Activated T-cell treated with anti-CD3 and anti-CD28 coated beads for 24 hours (primary cell): ENCODE measurements at regions not wholly inside any gene's neighbourhood (a gene's known extent, or its start where the extent isn't known, plus 50 kb on each side); places are given as distances from the start of the nearest gene placed in this dataset.
"Not testable (repeated sequence)": the region's sequence is repeated elsewhere in the genome, so short reads cannot be mapped to it uniquely, and the experiment has no call there.

Source experiments
- DNase-seq: peaks from one replicate; pipeline ENCODE4 v3.0.0-alpha.2; 2020; ENCODE audit warnings: low read depth

DNA sequence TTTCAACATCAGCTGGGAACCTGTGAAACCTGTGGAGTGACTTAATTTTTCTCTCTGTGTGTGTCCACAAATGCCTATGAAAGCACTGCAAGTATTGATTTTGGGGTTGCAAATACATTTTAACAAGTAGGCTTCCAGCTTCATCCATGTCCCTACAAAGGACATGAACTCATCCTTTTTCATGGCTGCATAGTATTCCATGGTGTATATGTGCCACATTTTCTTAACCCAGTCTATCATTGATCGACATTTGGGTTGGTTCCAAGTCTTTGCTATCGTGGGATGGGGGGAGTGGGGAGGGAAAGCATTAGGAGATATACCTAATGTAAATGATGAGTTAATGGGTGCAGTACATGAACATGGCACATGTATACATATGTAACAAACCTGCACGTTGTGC lies 711.3 kb downstream of the LTN1 start:
- not testable (repeated sequence) for DNase-seq

DNA sequence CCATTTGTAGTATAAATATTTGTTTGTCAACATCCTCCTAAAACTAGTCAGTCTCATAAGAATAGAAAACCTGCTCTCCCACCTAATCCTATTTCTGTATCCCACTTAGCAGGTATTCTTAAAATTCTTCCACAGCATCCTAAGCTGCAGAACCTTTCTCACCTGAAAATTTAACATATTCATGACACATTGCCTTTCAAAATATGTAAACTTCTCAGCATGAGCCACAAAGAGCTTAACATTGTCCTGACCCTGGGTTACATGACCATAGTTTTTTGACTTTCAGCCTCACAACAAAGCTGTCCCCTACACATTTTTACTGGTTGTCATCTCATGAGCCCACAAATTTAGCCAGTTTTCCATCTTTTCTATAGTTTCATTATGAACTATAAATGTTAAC lies 712.1 kb downstream of the LTN1 start:
- no peak for DNase-seq

DNA sequence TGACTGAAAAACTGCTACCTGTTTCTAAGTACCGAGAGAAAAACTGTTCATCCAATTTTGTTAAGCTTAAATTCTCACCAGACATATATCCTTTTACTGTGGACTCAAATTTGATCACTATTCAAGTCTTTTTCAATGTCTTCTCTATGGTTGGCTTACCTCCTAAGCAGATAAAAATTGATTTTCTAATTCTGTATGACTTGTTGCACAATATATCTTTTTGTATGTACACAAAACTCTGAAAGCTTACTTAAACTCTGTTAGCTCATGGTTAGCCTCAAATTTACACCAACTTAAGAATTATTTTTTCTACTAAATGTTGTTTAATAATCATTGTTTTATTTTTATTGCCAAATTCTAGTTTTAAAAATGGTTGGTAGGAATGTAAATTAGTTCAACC lies 715.4 kb downstream of the LTN1 start:
- no peak for DNase-seq

DNA sequence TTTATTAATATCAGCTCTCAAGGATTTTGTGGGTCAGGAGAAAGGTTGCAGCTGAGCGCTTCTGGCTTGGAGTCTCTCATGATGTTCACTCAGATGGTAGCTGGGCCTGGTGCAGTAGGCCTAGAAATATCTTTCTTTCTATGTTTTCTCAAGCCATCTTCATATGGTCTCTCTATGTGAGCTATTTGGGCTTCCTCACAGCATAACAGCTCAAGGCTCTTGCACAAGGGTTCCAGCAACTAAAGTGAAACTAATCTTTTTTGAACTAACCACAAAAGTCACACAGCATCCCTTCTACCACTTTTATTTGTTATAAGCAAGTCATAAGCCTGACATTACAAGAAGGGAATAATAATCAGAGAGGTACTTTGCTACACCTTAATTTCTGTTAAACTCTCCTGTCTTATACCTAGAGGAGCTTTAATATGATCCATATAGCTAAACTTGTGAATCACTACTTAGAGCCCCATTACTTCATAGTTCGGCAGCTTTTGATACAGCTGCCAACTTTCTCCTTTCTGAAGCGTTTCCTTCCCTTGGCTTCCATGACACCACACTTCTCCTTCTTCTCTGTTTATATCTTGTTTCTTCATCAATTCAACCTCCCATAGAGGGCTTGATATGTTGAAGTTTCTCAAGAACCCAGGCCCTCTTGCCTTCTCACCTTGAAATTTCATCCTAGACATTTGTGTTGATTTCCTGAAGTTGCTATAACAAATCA lies 720.2 kb downstream of the LTN1 start:
- no peak for DNase-seq

DNA sequence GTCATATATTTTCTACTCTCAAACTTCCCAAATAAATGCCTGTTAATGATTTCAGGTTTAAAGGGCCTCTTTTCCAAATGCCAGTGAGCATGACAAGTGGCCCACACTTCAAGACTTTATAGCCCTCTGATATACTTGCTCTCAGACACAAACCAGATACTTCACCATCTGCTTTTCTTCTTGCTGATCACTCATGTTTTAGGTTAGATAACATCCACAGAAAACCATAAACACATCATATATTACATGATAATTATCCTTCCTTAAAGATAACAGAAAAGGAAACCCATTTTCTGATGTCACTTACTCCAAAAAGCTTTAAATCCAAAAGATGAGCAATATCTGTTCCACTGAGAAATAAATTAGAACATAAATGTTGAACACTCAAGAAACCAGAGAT lies 723.5 kb downstream of the LTN1 start:
- no peak for DNase-seq

DNA sequence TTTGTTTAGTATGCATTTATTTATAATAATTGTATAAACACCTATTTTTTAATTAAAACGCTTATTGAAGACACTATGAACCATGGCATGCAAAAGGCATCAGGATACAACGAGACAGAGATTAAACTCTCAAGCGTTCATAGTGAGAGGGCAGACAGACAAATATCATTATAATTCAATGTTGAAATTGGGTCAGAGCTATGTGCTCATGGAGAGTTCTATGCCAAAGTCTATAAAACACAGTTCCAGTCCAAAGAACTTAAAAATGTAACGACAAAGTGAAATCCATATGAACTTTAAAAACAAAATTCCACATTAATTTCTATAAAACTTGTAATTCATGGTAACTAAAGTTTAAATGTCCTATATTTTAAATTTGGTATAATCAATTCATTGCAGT lies 724.0 kb downstream of the LTN1 start:
- DNase-seq = no peak

DNA sequence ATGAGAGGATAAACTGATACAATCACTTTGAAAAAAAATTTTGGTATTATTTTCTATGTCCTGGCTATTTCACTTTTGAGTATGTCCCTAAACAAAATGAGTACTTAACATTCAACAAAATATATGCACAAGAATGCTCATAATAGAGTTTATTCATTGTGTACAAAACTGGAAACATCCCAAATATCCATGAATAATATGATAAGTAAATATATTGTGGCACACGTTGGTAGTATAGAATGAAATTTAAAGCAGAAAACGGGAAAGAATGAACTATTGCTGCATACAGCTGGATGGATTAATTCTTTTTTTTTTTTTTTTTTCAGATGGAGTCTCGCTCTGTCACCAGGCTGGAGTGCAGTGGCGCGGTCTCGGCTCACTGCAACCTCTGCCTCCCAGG lies 725.2 kb downstream of the LTN1 start:
- no peak for DNase-seq

DNA sequence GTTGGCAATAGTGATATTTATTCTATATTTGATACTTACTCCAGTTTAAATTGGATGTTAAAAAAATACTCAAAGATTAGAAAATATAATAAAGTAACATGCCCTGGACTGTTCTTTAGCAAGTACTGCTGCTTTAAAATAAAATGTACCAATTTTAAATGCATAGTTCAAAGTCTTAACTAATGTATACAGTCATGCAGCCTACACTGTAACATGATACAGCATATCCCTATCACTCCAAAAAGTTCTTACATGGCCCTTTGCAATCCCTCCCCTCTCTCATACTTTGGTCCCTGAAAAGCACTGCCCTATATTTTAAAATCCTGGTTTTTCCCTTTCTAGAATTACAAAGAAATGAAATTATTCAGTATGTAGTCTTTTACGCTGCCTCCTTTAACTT lies 726.6 kb downstream of the LTN1 start:
- no peak for DNase-seq

DNA sequence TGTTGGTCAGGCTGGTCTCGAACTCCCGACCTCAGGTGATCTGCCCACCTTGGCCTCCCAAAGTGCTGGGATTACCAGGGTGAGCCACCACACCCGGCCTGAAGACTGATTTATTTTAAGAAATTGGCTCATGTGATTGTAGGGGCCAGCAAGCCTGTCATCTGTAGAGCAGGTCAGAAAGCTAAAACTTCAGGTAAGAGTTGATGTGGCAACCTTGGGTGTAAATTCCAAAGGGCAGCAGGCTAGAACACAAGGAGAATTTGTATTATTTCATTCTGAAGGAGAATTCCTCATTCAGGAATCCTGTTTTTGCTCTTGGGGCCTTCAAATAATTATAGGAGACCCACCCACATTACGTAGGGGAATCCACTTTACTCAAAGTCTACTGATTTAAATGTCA lies 728.7 kb downstream of the LTN1 start:
- DNase-seq = no peak

DNA sequence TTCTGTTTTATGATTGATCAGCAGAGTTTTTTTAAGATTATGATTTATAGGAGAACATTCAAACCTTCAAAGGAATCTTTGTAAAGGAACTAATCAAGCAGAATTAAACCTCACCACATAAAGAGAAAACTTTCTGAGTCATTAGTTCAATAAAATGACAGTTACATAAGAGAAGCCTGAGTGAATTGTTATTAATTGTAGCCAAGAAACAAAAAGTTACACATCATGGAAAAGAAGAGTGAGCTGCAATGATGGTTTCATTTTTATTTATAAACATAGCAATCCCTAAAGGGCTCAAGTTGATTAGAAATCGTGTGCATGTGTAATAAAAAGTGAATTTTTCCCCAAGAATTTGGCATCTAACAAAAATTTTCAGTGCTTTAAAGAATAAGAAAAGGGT lies 731.4 kb downstream of the LTN1 start:
- no peak for DNase-seq

DNA sequence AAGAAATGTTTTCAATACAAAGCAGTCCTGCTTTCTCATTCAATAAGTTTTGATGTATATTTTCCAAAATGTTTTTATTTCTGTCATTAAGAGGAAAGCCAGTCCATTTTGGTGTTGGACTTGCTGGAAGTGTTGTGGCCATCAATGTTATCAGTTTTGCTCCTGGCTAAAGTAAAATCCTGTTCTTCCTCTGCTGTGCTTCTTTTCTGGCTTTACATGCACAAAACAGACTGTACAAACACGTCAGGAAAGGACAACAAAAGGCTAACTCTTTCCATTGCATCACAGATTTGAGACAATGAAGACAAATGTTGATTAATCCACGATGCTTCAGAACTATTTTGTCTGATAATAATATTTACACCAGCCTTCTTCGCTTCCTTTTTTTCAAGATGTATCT lies 735.4 kb downstream of the LTN1 start:
- DNase-seq = no peak

DNA sequence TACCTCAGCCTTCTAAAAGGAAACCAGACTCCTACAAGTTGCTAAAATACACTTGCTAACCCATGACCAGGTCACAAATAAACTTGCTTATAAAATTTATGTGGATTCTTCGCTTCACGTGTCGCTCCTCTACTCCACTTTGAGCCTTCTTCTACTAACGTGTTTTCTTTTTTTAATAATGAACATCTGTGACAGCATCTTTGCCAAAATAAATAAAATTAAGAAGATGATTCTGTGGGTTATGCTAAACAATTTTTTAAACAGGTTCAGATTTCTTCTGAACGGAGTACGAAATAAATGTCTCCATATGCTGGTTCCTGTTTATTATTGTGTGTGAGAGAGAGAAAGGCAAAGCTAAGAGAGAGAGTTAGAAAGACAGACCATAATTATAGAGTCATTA lies 735.8 kb downstream of the LTN1 start:
- no peak for DNase-seq

DNA sequence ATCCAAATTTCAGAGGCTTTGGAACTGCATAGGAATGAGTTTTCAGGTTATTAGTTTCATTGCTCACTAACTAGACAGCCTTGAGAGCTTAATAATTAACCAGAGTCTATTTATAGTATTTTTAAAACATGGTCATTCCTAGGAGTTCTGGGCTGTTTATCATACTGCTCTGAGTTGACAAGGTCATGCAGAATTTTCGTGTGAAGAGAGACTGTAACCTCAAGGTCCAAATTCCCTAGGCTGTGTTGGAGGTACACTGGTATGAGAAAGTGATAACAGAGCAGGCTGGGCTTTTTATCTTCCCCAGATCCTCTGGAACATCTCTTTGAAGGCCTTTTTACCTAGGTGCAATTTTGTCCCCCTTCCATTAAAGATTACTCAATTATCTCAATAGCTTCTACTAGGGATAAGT lies 736.3 kb downstream of the LTN1 start:
- no peak for DNase-seq

DNA sequence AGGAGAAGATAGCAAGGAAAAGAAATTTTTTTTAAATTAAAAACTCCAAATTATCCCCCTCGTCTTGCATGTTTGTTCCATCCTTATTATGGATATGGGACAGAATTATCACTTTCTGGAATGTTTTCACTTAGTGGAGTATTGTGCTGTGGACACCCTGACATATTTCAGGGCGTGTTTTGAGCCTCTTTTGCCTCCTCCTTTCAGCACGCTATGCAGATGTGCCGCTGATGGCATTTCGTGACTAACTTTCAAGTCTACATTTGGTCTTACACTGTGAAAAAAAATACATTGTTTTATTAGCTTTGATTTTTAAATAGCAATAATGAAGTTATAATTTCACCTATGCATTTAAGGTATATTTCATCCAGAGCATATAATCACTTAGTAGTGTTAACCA lies 738.7 kb downstream of the LTN1 start:
- DNase-seq = no peak

DNA sequence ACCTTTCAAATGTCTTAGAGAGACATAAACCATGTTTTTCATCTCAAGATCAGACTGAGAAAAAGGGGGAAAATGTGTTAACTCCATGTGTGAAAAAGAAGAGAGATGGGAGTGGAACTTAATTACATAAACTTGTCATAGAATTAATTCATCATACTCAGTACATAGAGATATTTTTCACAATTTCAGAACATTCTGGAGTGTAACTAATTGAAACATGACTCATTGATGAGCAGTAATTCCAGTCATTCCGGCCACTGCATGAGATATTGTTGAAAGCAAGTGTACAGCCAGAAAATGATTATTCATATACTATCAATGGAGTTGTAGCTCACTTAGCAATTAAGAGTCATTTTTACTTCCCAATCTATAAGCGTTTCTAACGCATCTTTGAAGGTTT lies 739.3 kb downstream of the LTN1 start:
- DNase-seq = no peak

DNA sequence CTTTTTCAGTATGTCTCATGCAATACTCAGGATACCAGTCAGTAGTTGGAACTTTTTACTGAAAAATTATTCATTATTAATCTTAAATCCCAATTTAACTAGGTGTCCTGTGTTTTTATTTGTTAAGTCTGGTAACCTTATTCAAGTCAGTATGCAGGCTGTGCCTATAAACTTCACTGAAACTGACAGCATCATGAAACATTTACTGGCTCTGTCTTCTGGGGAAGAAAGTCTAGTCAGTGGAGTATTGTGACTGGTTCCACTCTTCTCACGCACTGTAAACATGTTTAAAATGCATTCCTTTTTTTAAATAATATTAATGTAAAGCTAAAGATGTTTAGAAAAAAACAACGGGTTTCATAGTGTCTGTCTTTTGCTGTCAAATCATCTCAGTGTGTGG lies 739.7 kb downstream of the LTN1 start:
- no peak for DNase-seq

DNA sequence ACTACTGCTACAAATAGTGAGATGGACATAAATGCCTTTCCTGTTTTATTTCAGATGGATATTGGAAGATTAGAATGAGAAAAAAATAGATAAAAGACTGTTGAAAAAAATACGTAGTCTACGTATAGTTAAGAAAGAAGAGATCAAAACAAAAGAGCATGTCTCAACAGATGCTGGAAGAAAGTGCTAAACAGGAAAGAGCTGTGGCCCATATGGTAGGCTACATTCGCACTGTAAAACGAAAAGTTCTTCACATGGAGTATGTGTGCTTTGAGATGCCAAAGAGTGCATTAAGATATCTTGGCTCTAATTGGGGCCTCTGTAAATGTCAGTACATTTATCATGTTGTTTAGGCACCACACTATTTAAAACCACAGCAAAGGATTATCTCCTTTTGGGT lies 741.7 kb downstream of the LTN1 start:
- no peak for DNase-seq

DNA sequence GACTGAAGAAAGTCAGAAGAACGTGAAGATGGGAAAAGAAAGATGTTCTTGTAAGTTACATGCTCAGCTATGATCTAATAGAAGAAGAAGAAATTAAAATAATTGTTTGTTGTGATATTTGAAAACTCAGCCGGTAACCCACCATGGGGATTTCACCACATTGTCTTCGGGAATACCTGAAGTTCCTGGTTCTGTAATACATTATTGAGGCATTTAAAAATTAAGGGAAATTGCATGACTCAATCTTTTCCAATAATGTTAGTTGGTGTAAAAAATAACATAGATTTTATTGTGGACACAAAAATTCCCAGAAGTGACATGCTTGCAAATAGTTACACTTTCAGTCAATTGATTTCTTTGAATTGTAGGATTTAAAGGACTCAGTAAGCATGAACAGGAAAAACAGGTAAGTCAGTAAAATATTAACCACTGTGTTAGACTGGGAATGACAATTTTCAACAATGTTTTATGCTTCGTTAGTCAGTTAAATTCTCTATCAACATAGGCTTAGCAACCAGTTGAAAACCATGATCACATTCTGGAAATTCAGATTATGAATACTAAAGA lies 745.1 kb downstream of the LTN1 start:
- DNase-seq = no peak

DNA sequence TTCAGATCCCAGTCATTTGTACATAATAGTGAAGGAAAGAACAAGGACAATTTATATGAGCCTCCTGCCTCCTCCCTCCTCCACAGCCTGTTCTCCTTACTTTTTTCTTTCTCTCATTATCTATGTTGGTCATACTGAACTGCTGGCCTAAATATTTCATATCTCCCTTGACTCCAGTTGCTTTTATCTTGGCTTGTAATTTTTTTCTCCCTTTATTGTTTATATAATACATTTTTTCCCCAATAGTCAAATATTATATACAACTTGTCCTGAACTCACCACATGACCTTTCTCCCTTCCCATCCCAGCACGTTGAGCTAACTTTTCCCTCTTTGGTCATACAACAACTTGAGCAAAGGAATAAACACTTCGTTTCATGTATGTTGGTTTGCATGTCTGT lies 752.1 kb downstream of the LTN1 start:
- DNase-seq = no peak

DNA sequence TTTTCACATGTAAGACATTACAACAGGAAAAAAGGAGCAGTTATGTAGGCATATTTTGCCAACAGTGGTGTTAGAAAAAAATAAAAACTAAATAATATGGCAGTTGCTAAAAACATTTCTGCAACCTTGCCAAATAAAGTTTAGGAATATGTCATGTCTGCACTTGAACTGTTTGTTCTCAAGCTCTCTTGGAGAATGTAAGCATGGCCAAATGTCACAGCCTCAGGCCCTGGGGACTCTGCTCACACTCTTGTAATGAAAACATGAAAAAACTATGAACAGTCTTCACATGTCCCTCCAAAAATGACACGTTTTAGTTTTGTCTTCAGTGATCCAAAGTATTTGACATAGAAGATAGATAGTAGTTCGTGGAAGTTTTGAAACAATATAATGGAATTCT lies 753.3 kb downstream of the LTN1 start:
- DNase-seq = no peak

DNA sequence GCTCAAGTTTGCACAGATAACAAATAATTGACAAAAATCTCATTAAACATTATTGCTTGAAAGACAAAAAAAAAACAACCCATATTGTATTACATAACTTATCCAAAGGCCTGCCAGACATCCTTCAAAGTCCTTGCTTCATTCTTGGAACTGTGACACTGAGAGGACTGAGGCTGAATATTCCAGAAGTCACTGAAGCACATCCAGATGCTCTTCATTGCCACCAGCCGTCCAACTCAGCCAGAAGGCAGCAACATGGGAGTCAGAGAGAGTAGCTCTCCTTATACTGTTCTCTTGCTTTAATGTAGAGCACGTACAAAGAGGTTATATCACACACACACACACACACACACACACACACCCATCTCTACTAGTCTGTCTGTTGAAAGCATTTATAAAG lies 755.0 kb downstream of the LTN1 start:
- DNase-seq = no peak

DNA sequence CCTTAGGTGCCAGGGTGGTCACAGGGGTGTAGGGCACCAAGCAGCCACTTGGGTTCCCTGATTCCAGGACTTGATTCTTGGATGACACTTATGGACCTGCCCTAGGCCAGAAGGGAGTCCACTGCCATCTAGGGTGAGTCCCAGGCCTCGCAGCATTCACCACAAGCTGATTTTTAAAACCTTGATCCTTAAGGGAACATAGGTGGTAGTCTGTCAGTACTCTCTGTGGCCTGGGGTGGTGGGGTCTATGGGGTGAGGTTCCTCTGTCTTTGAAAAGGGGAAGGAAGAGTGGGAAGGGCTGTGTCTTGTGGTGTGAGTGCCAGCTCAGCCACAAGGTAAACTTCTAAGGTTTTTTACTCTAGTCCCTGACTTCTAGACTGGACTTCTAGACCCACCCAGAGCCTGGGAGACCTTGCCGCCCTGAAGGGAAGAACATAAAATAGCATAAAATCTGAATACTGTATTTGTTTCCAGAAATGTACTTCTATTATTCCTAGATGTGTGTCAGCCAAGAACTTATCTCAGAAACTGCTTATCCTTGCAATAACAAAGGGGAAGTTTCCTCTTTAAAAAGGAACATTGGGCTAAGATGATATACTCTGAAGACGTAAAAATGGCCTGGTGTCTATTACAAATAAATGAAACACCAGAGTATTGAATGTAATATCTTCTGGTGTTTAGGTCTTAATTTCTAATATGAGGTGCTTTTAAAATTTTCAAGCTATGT lies 757.3 kb downstream of the LTN1 start:
- DNase-seq = no peak

DNA sequence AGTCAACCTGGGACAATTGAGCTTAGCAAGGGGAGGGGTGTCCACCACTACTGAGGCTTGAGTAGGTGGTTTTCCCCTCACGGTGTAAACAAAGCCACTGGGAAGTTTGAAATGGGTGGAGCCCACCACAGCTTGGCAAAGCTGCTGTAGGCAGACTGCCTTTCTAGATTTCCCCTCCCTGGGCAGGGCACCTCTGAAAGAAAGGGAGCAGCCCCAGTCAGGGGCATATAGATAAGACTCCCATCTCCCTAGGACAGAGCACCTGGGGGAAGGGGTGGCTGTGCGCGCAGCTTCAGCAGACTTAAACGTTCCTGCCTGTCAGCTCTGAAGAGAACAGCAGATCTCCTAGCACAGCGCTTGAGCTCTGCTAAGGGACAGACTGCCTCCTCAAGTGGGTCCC lies 758.4 kb downstream of the LTN1 start:
- DNase-seq = no peak
